Ishikawa (cell line): ENCODE measurements at regions not wholly inside any gene's neighbourhood (a gene's known extent, or its start where the extent isn't known, plus 50 kb on each side); places are given as distances from the start of the nearest gene placed in this dataset.

Experiments
- CEBPB ChIP-seq: IDR thresholded peaks from 2 replicates; pipeline ENCODE4 v1.6.1; 2012
- CREB1 ChIP-seq: IDR thresholded peaks from 2 replicates; pipeline ENCODE4 v1.6.1; 2012; ENCODE audit warnings: low read depth
- EGR1 ChIP-seq: IDR thresholded peaks from 2 replicates; pipeline ENCODE4 v1.6.1; 2012
- EP300 ChIP-seq: IDR thresholded peaks from 2 replicates; pipeline ENCODE4 v1.6.1; 2012; ENCODE audit warnings: borderline replicate concordance
- FOXM1 ChIP-seq: IDR thresholded peaks from 2 replicates; pipeline ENCODE4 v1.6.1; 2012; ENCODE audit warnings: low read depth, borderline replicate concordance
- NFIC ChIP-seq: IDR thresholded peaks from 2 replicates; pipeline ENCODE4 v1.6.1; 2012
- RAD21 ChIP-seq: IDR thresholded peaks from 2 replicates; pipeline ENCODE4 v1.6.1; 2012; ENCODE audit warnings: low read depth
- REST ChIP-seq: IDR thresholded peaks from 2 replicates; pipeline ENCODE4 v1.6.1; 2012; ENCODE audit warnings: low read depth, mild to moderate bottlenecking
- TAF1 ChIP-seq: IDR thresholded peaks from 2 replicates; pipeline ENCODE4 v1.6.1; 2012; ENCODE audit warnings: low read depth, mild to moderate bottlenecking
- TCF12 ChIP-seq: IDR thresholded peaks from 2 replicates; pipeline ENCODE4 v1.6.1; 2012; ENCODE audit warnings: low read depth
- TEAD4 ChIP-seq: IDR thresholded peaks from 2 replicates; pipeline ENCODE4 v1.6.1; 2012
- USF1 ChIP-seq: IDR thresholded peaks from 2 replicates; pipeline ENCODE4 v1.6.1; 2012
- YY1 ChIP-seq: IDR thresholded peaks from 2 replicates; pipeline ENCODE4 v1.6.1; 2012; ENCODE audit warnings: low read depth
- ZBTB7A ChIP-seq: IDR thresholded peaks from 2 replicates; pipeline ENCODE4 v1.6.1; 2012; ENCODE audit warnings: low read depth
- TF ChIP-seq, protein P1 (sequence below): IDR thresholded peaks from 2 replicates; pipeline ENCODE4 v1.6.1; 2012

DNA sequence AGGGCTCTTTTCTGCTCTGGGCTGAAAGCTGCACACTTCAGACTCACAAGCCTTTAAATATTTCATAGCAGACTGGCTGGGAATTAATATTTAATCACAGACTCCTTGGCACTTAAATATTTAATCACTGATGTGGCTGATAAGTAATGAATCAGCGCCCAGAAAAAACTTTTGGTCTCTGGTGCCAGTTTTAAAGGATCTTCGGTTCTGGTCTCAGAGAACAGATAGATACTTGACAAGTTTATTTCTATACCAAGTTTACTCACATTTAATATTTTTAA, 201.2 kb downstream of the MYCN start:
- TF ChIP-seq TAF1 (no peak), CEBPB (no peak), CREB1 (no peak), NFIC (no peak), YY1 (no peak), EP300 (no peak), REST (no peak), TCF12 (no peak), FOXM1 (no peak), ZBTB7A (no peak), TEAD4 (no peak), RAD21 (no peak), EGR1 (no peak), USF1 (no peak)
- TF ChIP-seq, protein P1, sequence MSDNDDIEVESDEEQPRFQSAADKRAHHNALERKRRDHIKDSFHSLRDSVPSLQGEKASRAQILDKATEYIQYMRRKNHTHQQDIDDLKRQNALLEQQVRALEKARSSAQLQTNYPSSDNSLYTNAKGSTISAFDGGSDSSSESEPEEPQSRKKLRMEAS = no peak

DNA sequence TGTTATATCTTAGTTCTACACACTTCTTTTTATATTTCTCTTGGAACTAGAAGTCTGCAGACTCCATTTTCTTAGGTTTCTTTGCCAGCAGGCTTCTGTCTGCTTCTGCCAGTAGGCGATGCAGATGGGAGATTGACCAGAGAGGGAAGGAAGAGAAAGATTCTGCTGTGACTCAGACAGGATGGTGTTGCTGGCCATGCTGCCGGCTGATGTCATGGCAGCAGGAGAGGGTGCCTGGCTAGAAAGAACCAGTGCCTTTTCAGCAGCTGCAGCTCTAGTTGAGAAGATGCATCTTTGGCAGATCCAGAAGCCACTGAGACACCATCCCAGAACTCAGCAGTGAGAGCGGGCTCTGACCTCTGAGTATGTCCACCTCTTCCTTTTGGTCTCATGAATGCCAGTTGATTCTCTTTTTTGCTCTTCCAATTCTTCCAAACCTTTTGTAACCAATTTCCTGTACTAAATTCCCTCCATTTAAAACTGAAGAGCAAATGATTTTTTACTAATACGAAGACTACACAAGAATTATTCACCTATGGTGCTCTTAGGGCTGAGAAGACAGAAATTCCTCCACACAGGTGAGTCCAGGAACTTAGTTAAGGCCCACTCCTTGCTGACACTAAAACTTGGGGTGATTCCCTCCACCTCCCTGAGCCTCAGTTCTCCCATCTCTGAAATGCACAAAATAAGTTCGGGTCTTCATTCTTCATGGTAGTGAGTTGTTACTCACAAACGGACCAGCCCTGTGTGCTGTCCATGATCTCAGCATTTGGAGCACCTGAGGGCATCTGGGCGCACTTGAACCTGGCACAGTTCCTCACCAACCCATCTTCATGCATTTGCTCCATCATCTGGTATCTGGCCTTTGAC, 200.7 kb downstream of the MYCN start:
- no peak for TF ChIP-seq REST
- TF ChIP-seq EP300 = no peak
- TF ChIP-seq, protein P1 = no peak
- TF ChIP-seq EGR1 = no peak
- no peak for TF ChIP-seq CREB1
- no peak for TF ChIP-seq USF1
- no peak for TF ChIP-seq CEBPB
- TF ChIP-seq YY1 = no peak
- no peak for TF ChIP-seq TEAD4
- TF ChIP-seq RAD21 = no peak
- no peak for TF ChIP-seq FOXM1
- TF ChIP-seq ZBTB7A = no peak
- TF ChIP-seq TCF12 = no peak
- no peak for TF ChIP-seq TAF1

GRCh38 chr2:16139663-16140615, 199.6 kb downstream of the MYCN start:
- TF ChIP-seq USF1 (no peak), TCF12 (no peak), EP300 (no peak), CREB1 (no peak), TEAD4 (no peak), CEBPB (no peak), RAD21 (no peak), FOXM1 (no peak), EGR1 (no peak), ZBTB7A (no peak), NFIC (no peak), REST (no peak), YY1 (no peak), TAF1 (no peak)
- TF ChIP-seq, protein P1 = no peak
